ENCODE measurements at regions not wholly inside any gene's neighbourhood (a gene's known extent, or its start where the extent isn't known, plus 50 kb on each side); places are given as distances from the start of the nearest gene placed in this dataset.
"Not testable (repeated sequence)": the region's sequence is repeated elsewhere in the genome, so short reads cannot be mapped to it uniquely, and the experiment has no call there.

DNA sequence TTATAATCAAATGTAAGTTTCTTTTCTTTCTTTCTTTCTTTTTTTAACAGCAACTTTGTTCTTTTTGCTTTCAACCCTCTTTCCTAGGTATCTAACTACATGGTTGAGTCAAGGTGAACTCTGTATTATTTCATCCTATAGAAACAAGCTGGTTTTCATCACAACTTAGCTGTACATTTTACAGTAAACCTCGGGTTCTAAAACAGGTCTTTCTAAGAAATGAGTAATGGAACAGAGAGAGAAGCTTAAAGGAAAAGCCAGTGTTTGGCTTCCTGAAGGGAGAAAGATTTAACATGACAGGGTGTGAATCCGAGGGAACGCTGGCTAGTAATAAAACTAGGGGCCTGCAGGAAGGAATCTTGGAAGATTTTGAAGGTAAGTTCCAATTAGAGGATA is 143.4 kb upstream of the ITGB1 start:
- no peak for DNase-seq (ENCODE audit: low read depth)

DNA sequence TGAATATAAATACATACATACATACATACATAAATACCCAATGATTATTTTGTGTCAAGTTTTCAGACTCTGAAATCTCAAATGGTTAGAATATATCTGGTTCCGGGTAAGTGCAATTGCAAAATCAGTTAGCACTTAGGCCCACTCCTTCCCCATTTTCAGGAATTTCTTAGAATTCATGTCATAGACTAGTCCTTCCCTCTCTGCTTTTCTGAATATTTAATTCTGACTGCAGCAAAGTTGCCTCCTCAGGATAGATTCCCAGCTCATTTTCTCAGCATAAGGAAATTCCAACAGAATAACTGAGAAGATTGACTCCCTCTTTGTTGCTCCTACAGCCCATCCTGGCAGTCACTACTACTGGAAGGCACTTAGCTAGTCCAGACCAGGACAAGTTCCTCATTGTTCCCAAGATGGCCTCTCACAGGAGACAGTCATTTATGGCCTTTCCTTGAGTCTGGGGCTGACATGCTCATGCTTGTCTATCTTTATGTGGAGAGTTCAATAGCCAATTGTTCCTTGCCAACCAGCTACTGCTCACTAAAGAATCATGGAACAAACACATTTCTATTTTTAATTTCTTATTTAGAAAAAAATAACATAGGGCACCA is 142.9 kb upstream of the ITGB1 start:
- DNase-seq (ENCODE audit: low read depth): no peak

DNA sequence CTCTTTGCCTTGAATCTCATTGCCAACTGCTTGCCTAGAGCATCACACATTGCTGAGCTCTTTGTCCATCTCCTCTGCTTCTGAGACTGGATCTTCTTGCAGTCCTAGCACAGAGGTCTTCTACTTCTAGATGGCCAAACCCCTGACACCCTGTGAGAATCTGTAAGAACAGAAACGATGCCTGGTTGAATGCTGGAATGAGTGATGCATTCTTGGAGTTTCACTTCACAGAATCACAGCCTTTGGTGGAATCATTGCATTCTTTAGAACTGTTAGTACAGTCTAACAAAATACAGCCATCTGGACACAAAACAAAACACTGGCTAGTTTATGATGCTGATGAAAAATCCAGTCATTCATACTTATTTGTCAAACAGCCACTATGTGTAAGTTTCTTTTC is 141.7 kb upstream of the ITGB1 start:
- DNase-seq (ENCODE audit: low read depth): no peak

GRCh38 chr10:33098951-33099663 is 141.1 kb upstream of the ITGB1 start:
- no peak for DNase-seq (ENCODE audit: low read depth)

DNA sequence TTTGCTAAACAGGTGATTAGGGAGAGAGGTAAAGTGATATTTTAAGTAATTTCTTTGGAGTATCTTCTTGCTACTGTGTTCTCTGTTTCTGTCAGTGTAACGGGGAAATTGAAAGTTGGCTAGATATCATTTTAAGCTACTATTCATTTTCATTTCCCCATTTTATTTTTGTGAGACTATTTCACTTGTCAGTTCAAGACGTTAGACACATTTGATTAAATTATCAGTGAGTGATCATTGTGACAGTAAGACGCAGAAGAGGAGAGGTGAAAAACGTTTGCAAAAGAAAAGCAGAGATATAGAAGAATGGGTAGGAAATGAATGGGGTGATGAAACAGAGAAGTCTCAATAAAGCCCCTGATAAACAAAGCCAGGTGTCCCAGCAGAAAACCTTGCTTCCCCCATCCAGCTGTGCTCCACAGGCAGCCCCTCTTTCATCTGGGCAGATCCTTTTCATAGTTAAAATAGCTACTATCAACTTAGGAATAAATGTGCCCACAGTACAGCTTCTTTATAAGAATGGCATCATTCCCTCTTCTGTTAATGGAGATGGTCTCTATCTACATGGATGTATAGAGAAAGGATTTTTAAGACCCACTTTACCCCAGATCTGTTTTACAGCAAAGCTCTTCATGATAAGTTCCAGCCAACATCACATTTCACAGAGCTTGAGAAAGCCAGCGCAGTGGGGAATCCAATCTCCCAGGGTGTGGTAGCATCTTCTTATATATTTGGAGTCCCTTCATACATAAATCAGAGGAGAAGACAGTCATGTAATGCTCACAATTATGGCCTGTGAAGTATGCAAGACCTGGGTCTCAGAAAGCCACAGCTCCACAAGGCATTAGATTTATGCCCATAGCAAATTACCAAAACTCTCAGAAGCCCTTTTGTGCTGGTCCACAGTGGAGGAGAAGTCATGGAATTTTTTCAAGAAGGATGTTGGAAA is 138.1 kb upstream of the ITGB1 start:
- no peak for DNase-seq (ENCODE audit: low read depth)

- no peak for DNase-seq (ENCODE audit: low read depth)
Measured at GRCh38 chr10:33094263-33095051, 136.4 kb upstream of the ITGB1 start.

GRCh38 chr10:33093362-33093761 is 135.3 kb upstream of the ITGB1 start:
- no peak for DNase-seq (ENCODE audit: low read depth)

GRCh38 chr10:33092596-33092995 is 134.6 kb upstream of the ITGB1 start:
- no peak for DNase-seq (ENCODE audit: low read depth)

GRCh38 chr10:33091201-33091600 is 133.2 kb upstream of the ITGB1 start:
- no peak for DNase-seq (ENCODE audit: low read depth)

GRCh38 chr10:33088990-33089389 is 131.0 kb upstream of the ITGB1 start:
- no peak for DNase-seq (ENCODE audit: low read depth)

GRCh38 chr10:33087922-33088321 is 129.9 kb upstream of the ITGB1 start:
- no peak for DNase-seq (ENCODE audit: low read depth)

DNA sequence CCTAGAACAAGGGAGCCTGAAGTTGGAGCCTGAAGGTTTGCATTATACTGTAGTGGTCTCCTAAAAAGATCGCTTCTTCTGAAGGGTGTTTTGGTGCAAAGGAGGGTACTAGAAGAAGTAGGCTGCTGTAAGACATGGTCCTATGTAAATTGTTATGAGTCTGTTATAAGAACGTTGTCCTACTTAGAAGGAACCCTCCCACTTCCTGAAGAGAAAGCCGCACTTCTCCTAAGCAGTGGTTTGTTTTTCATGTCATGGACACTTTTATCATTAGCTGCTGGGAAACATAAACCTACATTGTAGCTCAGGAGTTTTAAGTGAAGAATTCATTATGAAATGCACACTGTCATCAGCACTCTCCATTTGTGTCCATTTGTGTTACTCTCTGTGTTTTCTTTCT is 129.1 kb upstream of the ITGB1 start:
- DNase-seq (ENCODE audit: low read depth): no peak

DNA sequence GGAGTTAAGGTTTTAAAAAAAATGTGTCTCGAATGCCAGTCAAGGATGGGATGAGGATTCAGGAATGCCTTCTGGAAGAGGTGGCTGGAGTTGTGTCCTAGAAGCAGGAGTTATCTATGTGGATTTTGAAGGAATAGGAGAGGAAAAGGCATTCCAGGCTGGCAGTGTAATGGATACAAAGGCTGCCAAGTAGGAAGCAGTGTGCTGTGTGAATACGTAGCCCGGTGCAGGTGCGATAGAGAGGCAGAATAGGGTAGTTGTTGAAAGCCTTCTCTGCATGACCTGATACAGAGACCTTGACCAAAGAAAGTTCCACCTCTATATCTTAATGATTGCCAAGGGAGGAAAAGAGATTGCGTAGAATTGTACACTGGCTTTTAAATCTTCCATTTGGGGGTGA is 128.1 kb upstream of the ITGB1 start:
- DNase-seq (ENCODE audit: low read depth): no peak

DNA sequence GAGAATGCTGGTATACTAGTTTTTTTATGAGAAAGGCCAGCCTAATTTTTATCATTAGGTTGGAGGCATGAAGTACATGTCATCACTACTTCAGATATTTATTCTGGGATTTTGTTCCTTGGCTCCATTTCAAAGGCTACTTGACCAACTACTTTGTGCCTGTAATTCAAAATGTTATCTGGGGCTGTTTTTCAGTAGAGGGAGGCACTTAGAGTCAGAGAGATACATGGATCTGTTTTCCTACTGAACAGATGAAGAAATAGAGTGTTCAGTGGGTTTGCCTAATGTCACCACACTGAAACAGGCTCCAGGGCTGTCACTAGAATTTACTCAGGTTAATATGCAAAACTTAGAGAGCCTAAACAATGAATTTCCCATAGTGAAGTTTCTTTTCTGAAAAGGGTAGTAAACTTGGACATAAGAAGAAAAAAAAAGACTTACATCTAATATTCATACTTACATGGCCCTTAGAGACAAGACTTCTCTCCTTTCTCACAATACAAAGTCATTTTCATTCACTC is 127.3 kb upstream of the ITGB1 start:
- DNase-seq (ENCODE audit: low read depth): no peak

- no peak for DNase-seq (ENCODE audit: low read depth)
Measured at GRCh38 chr10:33084453-33084852, 126.4 kb upstream of the ITGB1 start.

- DNase-seq (ENCODE audit: low read depth): no peak
Measured at GRCh38 chr10:33082373-33082895, 124.4 kb upstream of the ITGB1 start.

GRCh38 chr10:33080467-33080866 is 122.4 kb upstream of the ITGB1 start:
- not testable (repeated sequence) for DNase-seq (ENCODE audit: low read depth)

DNA sequence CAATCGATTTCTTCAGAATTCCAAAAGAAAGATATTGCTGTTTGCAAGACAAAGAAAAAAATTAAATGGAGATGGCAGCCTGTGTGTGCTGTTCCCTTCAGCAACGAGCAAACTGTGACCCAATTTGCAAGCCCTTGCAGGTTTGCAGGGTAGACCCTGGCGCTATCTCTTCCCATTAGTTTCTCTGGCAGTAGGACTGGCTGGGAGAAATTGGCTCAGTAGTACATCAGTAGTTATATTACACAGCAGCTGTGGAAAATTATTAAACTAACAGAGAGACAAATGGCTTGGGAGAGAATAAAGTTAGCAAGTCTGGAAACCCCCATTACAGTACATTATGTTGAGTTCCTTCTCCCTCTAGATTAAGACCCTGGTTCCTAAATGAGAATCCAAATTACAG is 116.4 kb upstream of the ITGB1 start:
- no peak for DNase-seq (ENCODE audit: low read depth)

GRCh38 chr10:33073641-33074415 is 115.8 kb upstream of the ITGB1 start:
- no peak for DNase-seq (ENCODE audit: low read depth)

GRCh38 chr10:33071857-33072256 is 113.8 kb upstream of the ITGB1 start:
- DNase-seq (ENCODE audit: low read depth): no peak

- DNase-seq (ENCODE audit: low read depth): no peak
Measured at GRCh38 chr10:33070101-33070500, 112.1 kb upstream of the ITGB1 start.
